ENCODE measurements at regions not wholly inside any gene's neighbourhood (a gene's known extent, or its start where the extent isn't known, plus 50 kb on each side); places are given as distances from the start of the nearest gene placed in this dataset.

- DNase-seq, result no peak
- no peak overlapping the region for H3K27ac Mint-ChIP-seq
These were observed 59.8 kb downstream of the SOX11 start for GRCh38 chr2:5751873-5752482.

GRCh38 chr2:5756272-5756671, 64.1 kb downstream of the SOX11 start:
- Mint-ChIP-seq H3K27ac (peak overlapping the region; percentile 73), H3K27me3 (ENCODE audit: low read depth, poor library complexity) (peaks cover 6% of the 10 kb centered on the region), H3K36me3 (ENCODE audit: low read depth) (no peaks in the 10 kb centered on the region), H3K4me1 (peaks cover 60% of the 10 kb centered on the region), H3K4me3 (peak overlapping the region; percentile 43), H3K9me3 (no peaks in the 10 kb centered on the region)
- DNase-seq, result peak; percentile 32
- no peak for TF ChIP-seq CTCF (IDR thresholded peaks at IDR 0.05)

More at GRCh38 chr2:5751873-5752482, 59.8 kb downstream of the SOX11 start:
- peaks cover 35% of the 10 kb centered on the region for H3K4me1 Mint-ChIP-seq
- H3K27me3 Mint-ChIP-seq (ENCODE audit: low read depth, poor library complexity), result peaks cover 8% of the 10 kb centered on the region
- no peaks in the 10 kb centered on the region for H3K9me3 Mint-ChIP-seq
- no peaks in the 10 kb centered on the region for H3K36me3 Mint-ChIP-seq (ENCODE audit: low read depth)
- no peak for TF ChIP-seq CTCF (IDR thresholded peaks at IDR 0.05)
- no peak overlapping the region for H3K4me3 Mint-ChIP-seq

GRCh38 chr2:5758346-5758745, 66.2 kb downstream of the SOX11 start:
- Mint-ChIP-seq H3K4me3 (no peak overlapping the region), H3K36me3 (ENCODE audit: low read depth) (no peaks in the 10 kb centered on the region), H3K27me3 (ENCODE audit: low read depth, poor library complexity) (peaks cover 4% of the 10 kb centered on the region), H3K9me3 (no peaks in the 10 kb centered on the region), H3K4me1 (peaks cover 58% of the 10 kb centered on the region), H3K27ac (no peak overlapping the region)
- TF ChIP-seq CTCF (IDR thresholded peaks at IDR 0.05), result no peak
- DNase-seq, result no peak

- peaks cover 6% of the 10 kb centered on the region for H3K27me3 Mint-ChIP-seq (ENCODE audit: low read depth, poor library complexity)
- DNase-seq, result no peak
- H3K9me3 Mint-ChIP-seq, result no peaks in the 10 kb centered on the region
- H3K36me3 Mint-ChIP-seq (ENCODE audit: low read depth), result no peaks in the 10 kb centered on the region
- TF ChIP-seq CTCF (IDR thresholded peaks at IDR 0.05), result no peak
- H3K4me3 Mint-ChIP-seq, result no peak overlapping the region
- peaks cover 45% of the 10 kb centered on the region for H3K4me1 Mint-ChIP-seq
- no peak overlapping the region for H3K27ac Mint-ChIP-seq
These were observed 67.8 kb downstream of the SOX11 start for GRCh38 chr2:5759949-5760348.

- no peak overlapping the region for H3K27ac Mint-ChIP-seq
These were observed 71.3 kb downstream of the SOX11 start for GRCh38 chr2:5763531-5763930.

More at GRCh38 chr2:5763531-5763930, 71.3 kb downstream of the SOX11 start:
- no peak for TF ChIP-seq CTCF (IDR thresholded peaks at IDR 0.05)
- H3K27me3 Mint-ChIP-seq (ENCODE audit: low read depth, poor library complexity), result peaks cover 9% of the 10 kb centered on the region
- peaks cover 22% of the 10 kb centered on the region for H3K4me1 Mint-ChIP-seq
- no peak overlapping the region for H3K4me3 Mint-ChIP-seq
- no peak for DNase-seq
- H3K36me3 Mint-ChIP-seq (ENCODE audit: low read depth), result no peaks in the 10 kb centered on the region
- no peaks in the 10 kb centered on the region for H3K9me3 Mint-ChIP-seq
